Brain microvascular endothelial cell (primary cell): ENCODE measurements at regions not wholly inside any gene's neighbourhood (a gene's known extent, or its start where the extent isn't known, plus 50 kb on each side); places are given as distances from the start of the nearest gene placed in this dataset.

Experiments
- DNase-seq: peaks from one replicate; pipeline ENCODE4 v3.0.0-alpha.2; 2020
- H3K27ac ChIP-seq: fragments of 250-450 bp; sonication (Bioruptor Pico); 2 replicates; pipeline ENCODE4 v1.5.1; 2020; ENCODE audit warnings: mild to moderate bottlenecking, moderate library complexity
- H3K27me3 ChIP-seq: fragments of 250-450 bp; sonication (Bioruptor Pico); replicated peaks from 2 replicates; pipeline ENCODE4 v1.5.1; 2020; ENCODE audit warnings: mild to moderate bottlenecking
- H3K36me3 ChIP-seq: fragments of 250-450 bp; sonication (Bioruptor Pico); replicated peaks from 2 replicates; pipeline ENCODE4 v1.5.1; 2020; ENCODE audit warnings: mild to moderate bottlenecking
- H3K4me3 ChIP-seq: 2 replicates; pipeline ENCODE4 v1.5.1; 2011; ENCODE audit warnings: low read depth, mild to moderate bottlenecking, control low read depth, low read length, moderate library complexity
- CTCF ChIP-seq: IDR thresholded peaks from 2 replicates; pipeline ENCODE4 v1.5.1; 2011; ENCODE audit warnings: low read depth, mild to moderate bottlenecking, moderate library complexity, low read length, control low read depth, inconsistent platforms; ENCODE audit errors: missing control alignments
- in situ Hi-C: cut with HindIII; loops from 2 replicates; pipeline ENCODE4 v1.10.0; 2017; ENCODE audit warnings: low sequenced_read_pairs, low pct_ligation_motif_present

- in situ Hi-C loops = no loop called here
- no peak overlapping the region for H3K27ac ChIP-seq
- DNase-seq = no peak
- H3K4me3 ChIP-seq = no peak overlapping the region
- no peaks in the 10 kb centered on the region for H3K36me3 ChIP-seq
- TF ChIP-seq CTCF = no peak
- no peaks in the 10 kb centered on the region for H3K27me3 ChIP-seq
Observed at GRCh38 chr4:119752936-119753335, 124.3 kb upstream of the PDE5A start.

- Histone ChIP-seq H3K36me3 (no peaks in the 10 kb centered on the region), H3K4me3 (no peak overlapping the region), H3K27ac (no peak overlapping the region), H3K27me3 (no peaks in the 10 kb centered on the region)
- no peak for TF ChIP-seq CTCF
- in situ Hi-C loops = no loop called here
- no peak for DNase-seq
Observed at GRCh38 chr4:119750771-119751170, 122.2 kb upstream of the PDE5A start.

GRCh38 chr4:119750048-119750447 lies 121.4 kb upstream of the PDE5A start:
- in situ Hi-C loops = no loop called here
- no peaks in the 10 kb centered on the region for H3K27me3 ChIP-seq
- H3K36me3 ChIP-seq = no peaks in the 10 kb centered on the region
- no peak for TF ChIP-seq CTCF
- no peak overlapping the region for H3K4me3 ChIP-seq
- no peak for DNase-seq
- H3K27ac ChIP-seq = no peak overlapping the region

- H3K27ac ChIP-seq = no peak overlapping the region
- in situ Hi-C loops = no loop called here
- no peak overlapping the region for H3K4me3 ChIP-seq
- DNase-seq = no peak
- no peak for TF ChIP-seq CTCF
- no peaks in the 10 kb centered on the region for H3K27me3 ChIP-seq
- no peaks in the 10 kb centered on the region for H3K36me3 ChIP-seq
Observed at GRCh38 chr4:119748853-119749252, 120.2 kb upstream of the PDE5A start.

GRCh38 chr4:119746951-119747350 lies 118.3 kb upstream of the PDE5A start:
- Histone ChIP-seq H3K36me3 (no peaks in the 10 kb centered on the region), H3K27me3 (no peaks in the 10 kb centered on the region), H3K27ac (no peak overlapping the region), H3K4me3 (no peak overlapping the region)
- in situ Hi-C loops = no loop called here
- TF ChIP-seq CTCF = no peak
- no peak for DNase-seq

- in situ Hi-C loops = no loop called here
- H3K27ac ChIP-seq = no peak overlapping the region
- no peak for TF ChIP-seq CTCF
- H3K36me3 ChIP-seq = no peaks in the 10 kb centered on the region
- no peaks in the 10 kb centered on the region for H3K27me3 ChIP-seq
- no peak overlapping the region for H3K4me3 ChIP-seq
- DNase-seq = no peak
Observed at GRCh38 chr4:119745351-119745750, 116.7 kb upstream of the PDE5A start.
